Activated T-cell treated with anti-CD3 and anti-CD28 coated beads for 1 hour (primary cell): ENCODE measurements at regions not wholly inside any gene's neighbourhood (a gene's known extent, or its start where the extent isn't known, plus 50 kb on each side); places are given as distances from the start of the nearest gene placed in this dataset.
"Not testable (repeated sequence)": the region's sequence is repeated elsewhere in the genome, so short reads cannot be mapped to it uniquely, and the experiment has no call there.

Experiments
- DNase-seq: peaks from one replicate; pipeline ENCODE4 v3.0.0-alpha.2; 2020; ENCODE audit warnings: low read depth

- no peak for DNase-seq
Measured at GRCh38 chr5:125045646-125046045, 299.2 kb upstream of the ZNF608 start.

- no peak for DNase-seq
Measured at GRCh38 chr5:125046838-125047237, 300.4 kb upstream of the ZNF608 start.

- DNase-seq, result no peak
Measured at GRCh38 chr5:125047871-125048270, 301.4 kb upstream of the ZNF608 start.

- no peak for DNase-seq
Measured at GRCh38 chr5:125049721-125050702, 303.6 kb upstream of the ZNF608 start.

- DNase-seq, result no peak
Measured at GRCh38 chr5:125050926-125051325, 304.5 kb upstream of the ZNF608 start.

- DNase-seq, result no peak
Measured at GRCh38 chr5:125052584-125052983, 306.1 kb upstream of the ZNF608 start.

- no peak for DNase-seq
Measured at GRCh38 chr5:125053179-125053578, 306.7 kb upstream of the ZNF608 start.

- DNase-seq, result no peak
Measured at GRCh38 chr5:125054146-125054545, 307.7 kb upstream of the ZNF608 start.

GRCh38 chr5:125056671-125057485, 310.4 kb upstream of the ZNF608 start:
- no peak for DNase-seq

- DNase-seq, result no peak
Measured at GRCh38 chr5:125057912-125058826, 311.7 kb upstream of the ZNF608 start.

- DNase-seq, result no peak
Measured at GRCh38 chr5:125059255-125060002, 313.0 kb upstream of the ZNF608 start.

- DNase-seq, result no peak
Measured at GRCh38 chr5:125061726-125062125, 315.3 kb upstream of the ZNF608 start.

- DNase-seq, result no peak
Measured at GRCh38 chr5:125064621-125065438, 318.4 kb upstream of the ZNF608 start.

GRCh38 chr5:125065741-125066140, 319.3 kb upstream of the ZNF608 start:
- DNase-seq, result no peak

GRCh38 chr5:125070961-125071360, 324.5 kb upstream of the ZNF608 start:
- no peak for DNase-seq

GRCh38 chr5:125073090-125073489, 326.7 kb upstream of the ZNF608 start:
- no peak for DNase-seq

- no peak for DNase-seq
Measured at GRCh38 chr5:125075567-125075966, 329.1 kb upstream of the ZNF608 start.

GRCh38 chr5:125079028-125079427, 332.6 kb upstream of the ZNF608 start:
- DNase-seq, result not testable (repeated sequence)

GRCh38 chr5:125081101-125081500, 334.7 kb upstream of the ZNF608 start:
- no peak for DNase-seq

GRCh38 chr5:125083981-125084380, 337.5 kb upstream of the ZNF608 start:
- DNase-seq, result no peak
